OCI-LY7 (cell line): ENCODE measurements at regions not wholly inside any gene's neighbourhood (a gene's known extent, or its start where the extent isn't known, plus 50 kb on each side); places are given as distances from the start of the nearest gene placed in this dataset.

Experiments
- BruUV-seq: library from RNA; stranded (reverse); fragments of 400-500 nt; replicated peaks from 2 replicates; lab custom pipeline; 2021; lab: Mats Ljungman, UMichigan
- CTCF ChIA-PET: fragments of 300-600 bp; sonication (Branson Sonifier 250); formaldehyde crosslinking; loops from one replicate; lab custom pipeline; 2022; ENCODE audit warnings: antibody characterized with exemption; ENCODE audit not compliant: unreplicated experiment; lab: Charles Lee
- POLR2A ChIA-PET: fragments of 300-600 bp; sonication (Branson Sonifier 250); formaldehyde crosslinking; loops from one replicate; lab custom pipeline; 2022; ENCODE audit warnings: antibody characterized with exemption; lab: Charles Lee
- DNase-seq: peaks from one replicate; pipeline ENCODE4 v3.0.0-alpha.2; 2015; ENCODE audit warnings: low spot score
- H2AFZ ChIP-seq: fragments of 200-600 bp; sonication (generic), shearing (Covaris generic); 2 replicates; pipeline ENCODE4 v1.6.1; 2014; ENCODE audit warnings: mild to moderate bottlenecking, antibody characterized with exemption, low read length, moderate library complexity
- H3K27ac ChIP-seq: fragments of 200-600 bp; sonication (generic); 2 replicates; pipeline ENCODE4 v1.5.1; 2014; ENCODE audit warnings: mixed run types, low read depth, mild to moderate bottlenecking, moderate library complexity, low read length, inconsistent platforms; ENCODE audit not compliant: poor library complexity, severe bottlenecking
- H3K36me3 ChIP-seq: fragments of 200-600 bp; sonication (generic); 2 replicates; pipeline ENCODE4 v1.6.1; 2014; ENCODE audit warnings: mild to moderate bottlenecking, antibody characterized with exemption, low read length, moderate library complexity, mixed read lengths; ENCODE audit not compliant: insufficient read depth
- H3K4me1 ChIP-seq: fragments of 200-600 bp; sonication (generic); 2 replicates; pipeline ENCODE4 v1.5.1; 2014; ENCODE audit warnings: mild to moderate bottlenecking, low read length; ENCODE audit not compliant: insufficient read depth, poor library complexity, severe bottlenecking
- H3K4me2 ChIP-seq: fragments of 200-600 bp; sonication (generic); 2 replicates; pipeline ENCODE4 v1.6.1; 2014; ENCODE audit warnings: mild to moderate bottlenecking, low read length
- H3K4me3 ChIP-seq: fragments of 200-600 bp; sonication (generic); 2 replicates; pipeline ENCODE4 v1.5.1; 2014; ENCODE audit warnings: mild to moderate bottlenecking, low read depth, low read length; ENCODE audit not compliant: poor library complexity, severe bottlenecking
- H3K79me2 ChIP-seq: fragments of 200-600 bp; sonication (generic); 2 replicates; pipeline ENCODE4 v1.6.1; 2016; ENCODE audit warnings: low read depth, mild to moderate bottlenecking, low read length, moderate library complexity, mixed read lengths; ENCODE audit not compliant: insufficient read depth
- H3K9me2 ChIP-seq: fragments of 200-600 bp; sonication (generic); 2 replicates; pipeline ENCODE4 v1.6.1; 2016; ENCODE audit warnings: mild to moderate bottlenecking, low read length, mixed read lengths; ENCODE audit not compliant: insufficient read depth
- H3K9me3 ChIP-seq: fragments of 200-600 bp; sonication (generic); 2 replicates; pipeline ENCODE4 v1.6.1; 2014; ENCODE audit warnings: mild to moderate bottlenecking, mixed run types, low read length, mixed read lengths
- H4K20me1 ChIP-seq: fragments of 200-600 bp; sonication (generic); 2 replicates; pipeline ENCODE4 v1.6.1; 2014; ENCODE audit warnings: mild to moderate bottlenecking, antibody characterized with exemption, low read length, moderate library complexity, mixed read lengths; ENCODE audit not compliant: insufficient read depth
- CTCF ChIP-seq: fragments of 200-600 bp; sonication (generic); conservative IDR thresholded peaks from 2 replicates; pipeline ENCODE4 v1.5.1; 2014; ENCODE audit warnings: mild to moderate bottlenecking, antibody characterized with exemption, low read length, moderate library complexity, mixed read lengths
- EZH2phosphoT487 ChIP-seq: fragments of 200-600 bp; sonication (generic); IDR thresholded peaks from 2 replicates; pipeline ENCODE4 v1.6.1; 2018; ENCODE audit warnings: low read depth, borderline replicate concordance, mild to moderate bottlenecking, mixed run types, antibody characterized with exemption, low read length, moderate library complexity, mixed read lengths
- intact Hi-C: fragments of 100-400 bp; cut with micrococcal nuclease; formaldehyde crosslinking; loops from one replicate; pipeline ENCODE4 v1.10.0; 2022; ENCODE audit not compliant: unreplicated experiment

- BruUV-seq = no TSS peak
- Histone ChIP-seq H3K36me3 (no peaks in the 10 kb centered on the region), H3K4me3 (no peak overlapping the region), H3K9me3 (no peaks in the 10 kb centered on the region), H3K79me2 (no peaks in the 10 kb centered on the region), H3K4me2 (no peak overlapping the region), H3K4me1 (no peaks in the 10 kb centered on the region), H2AFZ (no peak overlapping the region), H3K9me2 (no peaks in the 10 kb centered on the region), H4K20me1 (no peaks in the 10 kb centered on the region), H3K27ac (no peak overlapping the region)
- TF ChIP-seq CTCF (no peak), EZH2phosphoT487 (no peak)
- ChIA-PET POLR2A (interaction anchor here (0.7 kb wide), 1 partner anchor 557 kb away, joined by 3 read pairs; no protein-coding TSS in a partner anchor), CTCF (no interaction called here)
- intact Hi-C loops = no loop called here
- no peak for DNase-seq
Measured at GRCh38 chr1:232131715-232132391, 498.1 kb downstream of the SIPA1L2 start.

GRCh38 chr1:232130815-232131480, 499.0 kb downstream of the SIPA1L2 start:
- H3K27ac ChIP-seq = no peak overlapping the region
- H3K9me3 ChIP-seq = no peaks in the 10 kb centered on the region
- POLR2A ChIA-PET = interaction anchor here (0.7 kb wide), 1 partner anchor 558 kb away, joined by 3 read pairs; no protein-coding TSS in a partner anchor
- no peak overlapping the region for H3K4me2 ChIP-seq
- no peak for DNase-seq
- H2AFZ ChIP-seq = no peak overlapping the region
- no peaks in the 10 kb centered on the region for H3K9me2 ChIP-seq
- H3K4me1 ChIP-seq = no peaks in the 10 kb centered on the region
- no peaks in the 10 kb centered on the region for H4K20me1 ChIP-seq
- H3K79me2 ChIP-seq = no peaks in the 10 kb centered on the region
- CTCF ChIA-PET = no interaction called here
- TF ChIP-seq EZH2phosphoT487 (no peak), CTCF (no peak)
- intact Hi-C loops = no loop called here
- H3K36me3 ChIP-seq = no peaks in the 10 kb centered on the region
- H3K4me3 ChIP-seq = no peak overlapping the region
- no TSS peak for BruUV-seq

GRCh38 chr1:232127190-232127589, 500.6 kb downstream of the DISC1 start:
- H3K27ac ChIP-seq = no peak overlapping the region
- CTCF ChIA-PET = no interaction called here
- no peaks in the 10 kb centered on the region for H3K36me3 ChIP-seq
- intact Hi-C loops = no loop called here
- H3K4me1 ChIP-seq = no peaks in the 10 kb centered on the region
- no peaks in the 10 kb centered on the region for H3K9me2 ChIP-seq
- BruUV-seq = no TSS peak
- no peaks in the 10 kb centered on the region for H3K79me2 ChIP-seq
- no peaks in the 10 kb centered on the region for H4K20me1 ChIP-seq
- H3K4me2 ChIP-seq = no peak overlapping the region
- TF ChIP-seq EZH2phosphoT487 = no peak
- TF ChIP-seq CTCF = no peak
- H3K9me3 ChIP-seq = no peaks in the 10 kb centered on the region
- POLR2A ChIA-PET = no interaction called here
- H3K4me3 ChIP-seq = no peak overlapping the region
- no peak for DNase-seq
- H2AFZ ChIP-seq = no peak overlapping the region
